ENCODE measurements at regions not wholly inside any gene's neighbourhood (a gene's known extent, or its start where the extent isn't known, plus 50 kb on each side); places are given as distances from the start of the nearest gene placed in this dataset.

GRCh38 chr2:153819501-153819900, 52.2 kb upstream of the GALNT13 start:
- DNase-seq = no peak
